IMR-90 (cell line): ENCODE measurements at regions not wholly inside any gene's neighbourhood (a gene's known extent, or its start where the extent isn't known, plus 50 kb on each side); places are given as distances from the start of the nearest gene placed in this dataset.

Experiments
- ATAC-seq: fragments of 200-7000 bp; cut with Tn5 transposase; 2 replicates; pipeline ENCODE4 v1.9.1; 2020; ENCODE audit warnings: low read depth, mild to moderate bottlenecking, moderate library complexity
- BruUV-seq: library from RNA; stranded (reverse); fragments of 400-500 nt; replicated peaks from 2 replicates; lab custom pipeline; 2021; lab: Mats Ljungman, UMichigan
- CTCF ChIA-PET: fragments of 300-600 bp; formaldehyde crosslinking; extraction: SDS; loops from one replicate; lab custom pipeline; 2021; ENCODE audit warnings: antibody characterized with exemption; lab: Yijun Ruan, JAX
- POLR2A ChIA-PET: fragments of 300-600 bp; sonication (Branson Sonifier 250); formaldehyde crosslinking; loops from one replicate; lab custom pipeline; 2022; ENCODE audit warnings: antibody characterized with exemption; ENCODE audit not compliant: unreplicated experiment; lab: Charles Lee
- DNase-seq: peaks from one replicate; pipeline ENCODE4 v3.0.0; 2013
- H2AFZ ChIP-seq: replicated peaks from 2 replicates; pipeline ENCODE3; 2013; ENCODE audit warnings: low read length, mild to moderate bottlenecking; ENCODE audit not compliant: poor library complexity
- H2AK5ac ChIP-seq: 2 replicates; pipeline ENCODE4 v1.6.1; 2013; ENCODE audit warnings: low read depth, low read length, inconsistent platforms
- H2AK9ac ChIP-seq: replicated peaks from 2 replicates; pipeline ENCODE3; 2013; ENCODE audit warnings: mild to moderate bottlenecking, low read depth, low read length, moderate library complexity; ENCODE audit not compliant: poor library complexity
- H2BK120ac ChIP-seq: 2 replicates; pipeline ENCODE4 v1.6.1; 2013; ENCODE audit warnings: low read depth, low read length, inconsistent platforms
- H2BK15ac ChIP-seq: 3 replicates; pipeline ENCODE4 v1.6.1; 2013; ENCODE audit warnings: low read depth, low read length, inconsistent platforms
- H2BK20ac ChIP-seq: 2 replicates; pipeline ENCODE4 v1.6.1; 2013; ENCODE audit warnings: low read depth, mild to moderate bottlenecking, inconsistent platforms, low read length, moderate library complexity
- H2BK5ac ChIP-seq: 2 replicates; pipeline ENCODE4 v1.6.1; 2013; ENCODE audit warnings: mild to moderate bottlenecking, low read depth, low read length, inconsistent platforms; ENCODE audit not compliant: poor library complexity, severe bottlenecking
- H3K14ac ChIP-seq: replicated peaks from 2 replicates; pipeline ENCODE4 v1.6.1; 2013; ENCODE audit warnings: low read depth, low read length, inconsistent platforms
- H3K18ac ChIP-seq: 2 replicates; pipeline ENCODE4 v1.6.1; 2013; ENCODE audit warnings: low read depth, low read length, control low read depth
- H3K23ac ChIP-seq: 2 replicates; pipeline ENCODE4 v1.6.1; 2013; ENCODE audit warnings: low read depth, low read length, inconsistent platforms
- H3K27ac ChIP-seq: 2 replicates; pipeline ENCODE4 v1.5.1; 2013; ENCODE audit warnings: mild to moderate bottlenecking, control low read depth, low read length; ENCODE audit not compliant: insufficient read depth
- H3K27me3 ChIP-seq: 2 replicates; pipeline ENCODE4 v1.6.1; 2013; ENCODE audit warnings: low read length; ENCODE audit not compliant: control insufficient read depth, insufficient read depth
- H3K36me3 ChIP-seq: 2 replicates; pipeline ENCODE4 v1.6.1; 2013; ENCODE audit warnings: low read length, mixed read lengths; ENCODE audit not compliant: control insufficient read depth, insufficient read depth
- H3K4ac ChIP-seq: 2 replicates; pipeline ENCODE4 v1.6.1; 2013; ENCODE audit warnings: low read depth, low read length, inconsistent platforms
- H3K4me1 ChIP-seq: 2 replicates; pipeline ENCODE4 v1.6.1; 2013; ENCODE audit warnings: low read length, mixed read lengths; ENCODE audit not compliant: control insufficient read depth, insufficient read depth
- H3K4me2 ChIP-seq: 2 replicates; pipeline ENCODE4 v1.6.1; 2013; ENCODE audit warnings: low read depth, mild to moderate bottlenecking, control low read depth, low read length, moderate library complexity
- H3K4me3 ChIP-seq: 2 replicates; pipeline ENCODE4 v1.5.1; 2013; ENCODE audit warnings: low read depth, mild to moderate bottlenecking, control low read depth, low read length, moderate library complexity; ENCODE audit not compliant: insufficient read depth
- H3K56ac ChIP-seq: 2 replicates; pipeline ENCODE4 v1.6.1; 2013; ENCODE audit warnings: low read length, inconsistent platforms; ENCODE audit not compliant: insufficient read depth; ENCODE audit errors: extremely low read depth
- H3K79me1 ChIP-seq, 2 experiments: 2 replicates each; pipeline ENCODE4 v1.6.1; 2013; ENCODE audit warnings: low read length in 2 of 2, inconsistent platforms in 1 of 2, low read depth in 1 of 2
- H3K9ac ChIP-seq: 2 replicates; pipeline ENCODE4 v1.6.1; 2013; ENCODE audit warnings: low read depth, low read length, control low read depth
- H3K9me1 ChIP-seq: 2 replicates; pipeline ENCODE4 v1.6.1; 2013; ENCODE audit warnings: low read length, inconsistent platforms; ENCODE audit not compliant: insufficient read depth
- H3K9me3 ChIP-seq: 2 replicates; pipeline ENCODE4 v1.6.1; 2013; ENCODE audit warnings: low read length; ENCODE audit not compliant: control insufficient read depth, insufficient read depth
- H4K20me1 ChIP-seq: 2 replicates; pipeline ENCODE4 v1.6.1; 2013; ENCODE audit warnings: low read length, inconsistent platforms; ENCODE audit not compliant: insufficient read depth
- H4K5ac ChIP-seq: 2 replicates; pipeline ENCODE4 v1.6.1; 2013; ENCODE audit warnings: mild to moderate bottlenecking, low read depth, low read length, control low read depth
- H4K8ac ChIP-seq, 2 experiments: 2 replicates each; pipeline ENCODE4 v1.6.1; 2013; ENCODE audit warnings: low read depth in 2 of 2, low read length in 2 of 2, control low read depth in 1 of 2, inconsistent platforms in 1 of 2
- H4K91ac ChIP-seq: 2 replicates; pipeline ENCODE4 v1.6.1; 2013; ENCODE audit warnings: low read depth, low read length, inconsistent platforms; ENCODE audit not compliant: insufficient read depth
- MAZ ChIP-seq: IDR thresholded peaks from 2 replicates; pipeline ENCODE4 v1.6.1; 2012; ENCODE audit warnings: low read depth, mild to moderate bottlenecking, low read length, improper control_type of control experiment, moderate library complexity, borderline replicate concordance
- NFE2L2 ChIP-seq: fragments of 150-350 bp; IDR thresholded peaks from 2 replicates; pipeline ENCODE4 v1.6.1; 2016; ENCODE audit warnings: low read depth, mild to moderate bottlenecking, low read length
- POLR2A ChIP-seq: IDR thresholded peaks from 2 replicates; pipeline ENCODE4 v1.6.1; 2012; ENCODE audit warnings: mild to moderate bottlenecking, low read depth, low read length
- RCOR1 ChIP-seq: IDR thresholded peaks from 2 replicates; pipeline ENCODE4 v1.6.1; 2012; ENCODE audit warnings: mild to moderate bottlenecking, low read length, improper control_type of control experiment; ENCODE audit not compliant: insufficient replicate concordance
- RFX5 ChIP-seq: IDR thresholded peaks from 2 replicates; pipeline ENCODE4 v1.8.0; 2012; ENCODE audit warnings: low read depth, mild to moderate bottlenecking, low read length, moderate library complexity
- WGBS, 2 experiments: methylation state at CpG; one replicate each; pipeline versions ENCODE4 v1.1.5 to v1.1.7; 2013; ENCODE audit warnings: missing lambda C conversion rate in 2 of 2; ENCODE audit not compliant: insufficient read length in 1 of 2; ENCODE audit errors: extremely low coverage in 2 of 2; 5-methylcytosine and 5-hydroxymethylcytosine counted together
- dilution Hi-C: fragments of 300-500 bp; cut with HindIII; formaldehyde crosslinking; loops from one replicate; pipeline ENCODE4 v1.14.3; 2018; ENCODE audit warnings: low sequenced_read_pairs; ENCODE audit not compliant: unreplicated experiment
- in situ Hi-C: fragments of 300-500 bp; cut with MboI; formaldehyde crosslinking; loops from 3 replicates; pipeline ENCODE4 v1.14.3; 2019; ENCODE audit warnings: low sequenced_read_pairs, inconsistent platforms, mixed read lengths
- intact Hi-C: fragments of 100-400 bp; cut with micrococcal nuclease; formaldehyde crosslinking; loops from 2 replicates; pipeline ENCODE4 v1.10.0; 2022
- TF ChIP-seq, protein P1 (sequence below): fragments of 150-350 bp; IDR thresholded peaks from 2 replicates; pipeline ENCODE4 v1.6.1; 2016; ENCODE audit warnings: low read depth, mild to moderate bottlenecking, low read length, moderate library complexity, borderline replicate concordance

DNA sequence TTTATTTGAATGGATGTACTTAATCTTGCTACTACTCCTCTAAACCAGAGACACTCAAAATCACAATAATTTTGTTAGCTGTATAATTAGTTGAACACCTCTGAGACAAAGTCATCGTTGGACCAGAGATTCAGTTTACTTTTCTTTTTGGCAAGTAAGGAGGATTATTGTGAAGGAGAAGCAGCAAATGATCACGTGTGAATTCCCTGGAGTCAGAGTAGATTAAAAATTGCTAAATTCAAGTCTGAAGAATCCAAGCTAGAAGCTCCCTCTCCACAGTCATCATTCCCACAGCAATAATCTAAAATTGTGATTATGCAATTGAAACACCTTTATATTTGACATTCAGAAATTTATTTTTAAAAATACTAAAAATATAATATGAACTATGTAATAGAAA, 484.4 kb downstream of the CMPK2 start:
- no peak overlapping the region for H2AFZ ChIP-seq
- H3K56ac ChIP-seq, result no peak overlapping the region
- no peaks in the 10 kb centered on the region for H3K9me3 ChIP-seq
- H2BK20ac ChIP-seq, result no peak overlapping the region
- no peaks in the 10 kb centered on the region for H4K20me1 ChIP-seq
- no peaks in the 10 kb centered on the region for H3K9me1 ChIP-seq
- intact Hi-C loops, result no loop called here
- WGBS, 2 experiments, result no CpG with 5 or more reads among the region's 2 CpGs
- dilution Hi-C loops, result no loop called here
- H2AK9ac ChIP-seq, result no peak overlapping the region
- H2BK15ac ChIP-seq, result no peak overlapping the region
- POLR2A ChIA-PET, result no interaction called here
- H2BK5ac ChIP-seq, result no peak overlapping the region
- no peak for ATAC-seq
- no peak overlapping the region for H4K8ac ChIP-seq
- no peak overlapping the region for H4K5ac ChIP-seq
- H3K79me1 ChIP-seq, result no peaks in the 10 kb centered on the region
- no peak overlapping the region for H3K4me2 ChIP-seq
- H3K27ac ChIP-seq, result no peak overlapping the region
- no peaks in the 10 kb centered on the region for H3K36me3 ChIP-seq
- BruUV-seq, result no TSS peak
- in situ Hi-C loops, result no loop called here
- H3K4ac ChIP-seq, result no peak overlapping the region
- H3K4me3 ChIP-seq, result no peak overlapping the region
- H2BK120ac ChIP-seq, result no peak overlapping the region
- TF ChIP-seq, protein P1, sequence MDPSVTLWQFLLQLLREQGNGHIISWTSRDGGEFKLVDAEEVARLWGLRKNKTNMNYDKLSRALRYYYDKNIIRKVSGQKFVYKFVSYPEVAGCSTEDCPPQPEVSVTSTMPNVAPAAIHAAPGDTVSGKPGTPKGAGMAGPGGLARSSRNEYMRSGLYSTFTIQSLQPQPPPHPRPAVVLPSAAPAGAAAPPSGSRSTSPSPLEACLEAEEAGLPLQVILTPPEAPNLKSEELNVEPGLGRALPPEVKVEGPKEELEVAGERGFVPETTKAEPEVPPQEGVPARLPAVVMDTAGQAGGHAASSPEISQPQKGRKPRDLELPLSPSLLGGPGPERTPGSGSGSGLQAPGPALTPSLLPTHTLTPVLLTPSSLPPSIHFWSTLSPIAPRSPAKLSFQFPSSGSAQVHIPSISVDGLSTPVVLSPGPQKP, result no peak
- TF ChIP-seq POLR2A, result no peak
- no peak for TF ChIP-seq RCOR1
- TF ChIP-seq NFE2L2, result no peak
- no peak for TF ChIP-seq RFX5
- no peak for TF ChIP-seq MAZ
- CTCF ChIA-PET, result interaction anchor here (0.6 kb wide), 1 partner anchor 28 kb away, joined by 3 read pairs; no protein-coding TSS in a partner anchor
- H3K4me1 ChIP-seq, result no peaks in the 10 kb centered on the region
- H3K27me3 ChIP-seq, result no peaks in the 10 kb centered on the region
- DNase-seq, result no peak
- H3K14ac ChIP-seq, result no peak overlapping the region
- H3K23ac ChIP-seq, result no peak overlapping the region
- H4K91ac ChIP-seq, result no peak overlapping the region
- H3K18ac ChIP-seq, result no peak overlapping the region
- H3K9ac ChIP-seq, result no peak overlapping the region
- no peak overlapping the region for H2AK5ac ChIP-seq
